ENCODE measurements at regions not wholly inside any gene's neighbourhood (a gene's known extent, or its start where the extent isn't known, plus 50 kb on each side); places are given as distances from the start of the nearest gene placed in this dataset.

DNA sequence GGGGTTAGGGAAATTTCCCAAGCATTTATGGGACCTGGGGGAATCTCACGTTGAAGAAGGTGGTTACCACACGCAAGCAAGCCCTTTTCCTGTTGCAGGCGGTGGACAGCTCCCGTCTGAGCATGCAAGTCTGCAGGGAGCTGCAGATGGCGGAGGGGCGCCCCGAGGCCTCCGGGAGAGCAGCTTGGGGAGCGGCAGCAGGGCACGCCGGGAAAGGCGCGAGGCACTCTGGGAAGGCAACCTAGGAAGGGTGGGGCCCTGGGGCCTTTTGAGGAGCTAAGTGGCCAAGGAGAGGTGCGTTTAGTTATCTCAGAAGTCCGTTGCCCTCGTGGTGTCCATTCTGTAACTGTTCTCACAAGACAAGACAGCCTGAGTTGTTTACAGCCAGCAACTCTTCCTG lies 57.0 kb upstream of the SLC25A4 start:
- H3K36me3 ChIP-seq (replicated peaks in 1 of 2; ENCODE audit: control insufficient read depth in 1 of 2, insufficient read depth in 2 of 2, low read length in 1 of 2) = no peaks in the 10 kb centered on the region
- H3K4me2 ChIP-seq = no peak overlapping the region
- H2AFZ ChIP-seq (ENCODE audit: low read depth) = no peak overlapping the region
- no peaks in the 10 kb centered on the region for H3F3A ChIP-seq (replicated peaks; ENCODE audit: insufficient read depth)
- DNase-seq = no peak
- no peaks in the 10 kb centered on the region for H4K20me1 ChIP-seq (ENCODE audit: insufficient read depth)
- ChIA-PET CTCF (interaction anchor here (1.0 to 2.4 kb wide), 3 partner anchors 9 to 81 kb away, joined by 3 to 18 read pairs (median 3); no protein-coding TSS in a partner anchor), POLR2A (no interaction called here)
- H3K9me2 ChIP-seq = no peaks in the 10 kb centered on the region
- H3K9me3 ChIP-seq = no peaks in the 10 kb centered on the region
- no peak overlapping the region for H3K9ac ChIP-seq
- H3K4me3 ChIP-seq (ENCODE audit: low read depth in 2 of 2, low read length in 1 of 2) = no peak overlapping the region
- no peaks in the 10 kb centered on the region for H3K4me1 ChIP-seq (ENCODE audit: control insufficient read depth in 1 of 2, insufficient read depth in 2 of 2, low read depth in 1 of 2, low read length in 1 of 2)
- no peak overlapping the region for H3K27ac ChIP-seq (ENCODE audit: low read depth in 2 of 2, low read length in 1 of 2)
- WGBS (ENCODE audit: low lambda C conversion rate) = 80% methylated on average over 16 of the region's 16 CpGs
- H3K79me2 ChIP-seq (ENCODE audit: insufficient read depth) = no peaks in the 10 kb centered on the region
- TF ChIP-seq GABPA (IDR thresholded peaks at IDR 0.05; ENCODE audit: low read depth) = no peak
- no peak for TF ChIP-seq EP300 (IDR thresholded peaks at IDR 0.05; ENCODE audit: borderline replicate concordance in 1 of 2, low read depth in 1 of 2, low read length in 1 of 2)
- H3K27me3 ChIP-seq (ENCODE audit: insufficient read depth) = peaks cover 8% of the 10 kb centered on the region; the same call in 1 of the 2 replicates

- no peaks in the 10 kb centered on the region for H3K79me2 ChIP-seq (ENCODE audit: insufficient read depth)
- H3K4me2 ChIP-seq = no peak overlapping the region
- H3K27ac ChIP-seq (ENCODE audit: low read depth in 2 of 2, low read length in 1 of 2) = no peak overlapping the region
- ChIA-PET CTCF (interaction anchor here (1.0 kb wide), 1 partner anchor 83 kb away, joined by 4 read pairs; no protein-coding TSS in a partner anchor), POLR2A (no interaction called here)
- H3K4me1 ChIP-seq (ENCODE audit: control insufficient read depth in 1 of 2, insufficient read depth in 2 of 2, low read depth in 1 of 2, low read length in 1 of 2) = no peaks in the 10 kb centered on the region
- H3K9me2 ChIP-seq = no peaks in the 10 kb centered on the region
- TF ChIP-seq CTCF (IDR thresholded peaks at IDR 0.05) (no peak), POLR2AphosphoS5 (IDR thresholded peaks at IDR 0.05; ENCODE audit: low read depth, low read length) (no peak), MAX (IDR thresholded peaks at IDR 0.05; ENCODE audit: low read depth) (no peak), CHD2 (IDR thresholded peaks at IDR 0.05; ENCODE audit: low read length, partially characterized antibody) (no peak), RCOR1 (IDR thresholded peaks at IDR 0.05; ENCODE audit: low read length) (no peak), USF2 (IDR thresholded peaks at IDR 0.05; ENCODE audit: borderline replicate concordance, low read depth, low read length) (no peak), EZH2phosphoT487 (IDR thresholded peaks at IDR 0.05; ENCODE audit: borderline replicate concordance, low read depth) (no peak)
- no peaks in the 10 kb centered on the region for H4K20me1 ChIP-seq (ENCODE audit: insufficient read depth)
- no peak for DNase-seq
- no peak overlapping the region for H3K9ac ChIP-seq
- H3F3A ChIP-seq (replicated peaks; ENCODE audit: insufficient read depth) = no peaks in the 10 kb centered on the region
- H3K9me3 ChIP-seq = no peaks in the 10 kb centered on the region
- H3K27me3 ChIP-seq (ENCODE audit: insufficient read depth) = peaks cover 8% of the 10 kb centered on the region; the same call in 1 of the 2 replicates
- no peak overlapping the region for H3K4me3 ChIP-seq (ENCODE audit: low read depth in 2 of 2, low read length in 1 of 2)
- H2AFZ ChIP-seq (ENCODE audit: low read depth) = no peak overlapping the region
- H3K36me3 ChIP-seq (replicated peaks in 1 of 2; ENCODE audit: control insufficient read depth in 1 of 2, insufficient read depth in 2 of 2, low read length in 1 of 2) = no peaks in the 10 kb centered on the region
- 59% methylated on average over 6 of the region's 6 CpGs for WGBS (ENCODE audit: low lambda C conversion rate)
Measured at GRCh38 chr4:185088899-185089298, 54.2 kb upstream of the SLC25A4 start.
